Thoracic aorta (tissue), 2 donors: ENCODE measurements at regions not wholly inside any gene's neighbourhood (a gene's known extent, or its start where the extent isn't known, plus 50 kb on each side); places are given as distances from the start of the nearest gene placed in this dataset.

Source experiments
- ATAC-seq: fragments of 150-250 bp; one replicate; pipeline ENCODE4 v1.8.0; 2017; ENCODE audit warnings: low read depth; ENCODE audit not compliant: insufficient number of reproducible peaks, low FRiP score
- DNase-seq: peaks from one replicate; pipeline ENCODE4 v3.0.0-alpha.2; 2020; ENCODE audit warnings: low spot score
- H3K27ac ChIP-seq, 2 donors: fragments of 200-600 bp; sonication (generic); 1 replicate in 1 of 2; 2 replicates in 1 of 2; pipeline ENCODE4 v1.5.1; 2016; ENCODE audit warnings: mild to moderate bottlenecking in 2 of 2, moderate library complexity in 2 of 2
- H3K27me3 ChIP-seq: fragments of 200-600 bp; sonication (generic); replicated peaks from 2 replicates; pipeline ENCODE4 v1.6.0; 2016; ENCODE audit warnings: mild to moderate bottlenecking; ENCODE audit not compliant: insufficient read depth
- H3K36me3 ChIP-seq: fragments of 200-600 bp; sonication (generic); one replicate; pipeline ENCODE4 v1.5.1; 2016
- H3K4me1 ChIP-seq, 2 donors: fragments of 200-600 bp; sonication (generic); 1 replicate in 1 of 2; 2 replicates in 1 of 2; pipeline versions ENCODE4 v1.5.1 to v1.6.0; 2016; ENCODE audit warnings: low read depth in 2 of 2, mild to moderate bottlenecking in 1 of 2; ENCODE audit not compliant: control insufficient read depth in 1 of 2
- H3K4me3 ChIP-seq: fragments of 200-600 bp; sonication (generic); 2 replicates; pipeline ENCODE4 v1.5.1; 2016; ENCODE audit warnings: mild to moderate bottlenecking
- H3K9me3 ChIP-seq: fragments of 200-600 bp; sonication (generic); 2 replicates; pipeline ENCODE4 v1.5.1; 2016
- TF ChIP-seq, protein P1 (sequence below): fragments of 200-600 bp; sonication (generic); IDR thresholded peaks from one replicate; pipeline ENCODE4 v1.5.1; 2019; ENCODE audit warnings: antibody characterized with exemption

DNA sequence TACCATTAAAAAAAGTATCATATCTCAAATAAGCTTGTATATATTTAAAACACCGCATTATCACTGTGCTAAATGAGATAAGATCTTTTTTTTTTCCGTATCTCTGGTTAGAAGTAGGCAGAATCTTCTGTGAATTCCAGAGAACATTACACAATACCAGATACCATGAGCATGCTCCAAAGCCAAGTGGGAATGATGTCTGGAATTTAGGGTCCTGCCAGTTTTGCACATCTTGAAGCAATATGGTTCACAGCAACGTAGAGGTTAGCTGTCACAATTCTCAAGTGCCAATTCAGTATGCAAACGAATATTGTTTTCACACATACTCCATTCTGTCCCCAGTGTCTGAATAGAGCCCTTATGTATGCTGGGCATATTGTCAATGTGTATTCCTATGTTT lies 127.5 kb upstream of the NEIL3 start:
- Histone ChIP-seq H3K36me3 (no peaks in the 10 kb centered on the region), H3K27me3 (no peaks in the 10 kb centered on the region), H3K4me3 (no peak overlapping the region), H3K9me3 (no peaks in the 10 kb centered on the region), H3K4me1 (peaks cover 3 to 7% of the 10 kb centered on the region in 2 donors), H3K27ac (no peak overlapping the region)
- ATAC-seq (no peak), DNase-seq (no peak)
- TF ChIP-seq, protein P1, sequence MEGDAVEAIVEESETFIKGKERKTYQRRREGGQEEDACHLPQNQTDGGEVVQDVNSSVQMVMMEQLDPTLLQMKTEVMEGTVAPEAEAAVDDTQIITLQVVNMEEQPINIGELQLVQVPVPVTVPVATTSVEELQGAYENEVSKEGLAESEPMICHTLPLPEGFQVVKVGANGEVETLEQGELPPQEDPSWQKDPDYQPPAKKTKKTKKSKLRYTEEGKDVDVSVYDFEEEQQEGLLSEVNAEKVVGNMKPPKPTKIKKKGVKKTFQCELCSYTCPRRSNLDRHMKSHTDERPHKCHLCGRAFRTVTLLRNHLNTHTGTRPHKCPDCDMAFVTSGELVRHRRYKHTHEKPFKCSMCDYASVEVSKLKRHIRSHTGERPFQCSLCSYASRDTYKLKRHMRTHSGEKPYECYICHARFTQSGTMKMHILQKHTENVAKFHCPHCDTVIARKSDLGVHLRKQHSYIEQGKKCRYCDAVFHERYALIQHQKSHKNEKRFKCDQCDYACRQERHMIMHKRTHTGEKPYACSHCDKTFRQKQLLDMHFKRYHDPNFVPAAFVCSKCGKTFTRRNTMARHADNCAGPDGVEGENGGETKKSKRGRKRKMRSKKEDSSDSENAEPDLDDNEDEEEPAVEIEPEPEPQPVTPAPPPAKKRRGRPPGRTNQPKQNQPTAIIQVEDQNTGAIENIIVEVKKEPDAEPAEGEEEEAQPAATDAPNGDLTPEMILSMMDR: no peak

- Histone ChIP-seq H3K4me3 (no peak overlapping the region), H3K4me1 (peaks cover 3% of the 10 kb centered on the region in 2 donors), H3K27ac (no peak overlapping the region), H3K27me3 (no peaks in the 10 kb centered on the region), H3K9me3 (no peaks in the 10 kb centered on the region), H3K36me3 (no peaks in the 10 kb centered on the region)
- ATAC-seq (no peak), DNase-seq (no peak)
- TF ChIP-seq, protein P1: no peak
These were observed 126.9 kb upstream of the NEIL3 start for GRCh38 chr4:177182728-177183127.

DNA sequence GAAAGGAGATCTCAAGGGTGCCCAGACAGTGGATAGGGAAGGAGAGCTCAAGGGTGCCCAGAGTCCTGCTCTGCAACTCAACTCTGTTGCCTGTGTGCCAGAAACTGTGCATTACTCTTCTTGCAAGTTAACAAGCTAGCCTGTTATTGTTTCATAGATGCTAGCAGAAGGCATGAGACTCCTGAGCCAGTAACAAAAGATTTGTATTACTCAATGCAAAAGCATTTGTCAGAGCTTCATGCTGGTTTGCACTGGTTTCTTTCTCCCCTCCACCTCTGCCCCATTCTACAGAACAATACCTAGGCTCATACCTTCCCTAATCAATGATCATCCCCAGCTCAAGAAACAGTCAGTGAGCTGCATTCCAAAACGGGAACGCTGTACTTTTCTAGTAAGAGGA lies 124.5 kb upstream of the NEIL3 start:
- H3K4me3 ChIP-seq: no peak overlapping the region
- TF ChIP-seq, protein P1: no peak
- ATAC-seq (no peak), DNase-seq (no peak)
- no peaks in the 10 kb centered on the region for H3K4me1 ChIP-seq
- H3K36me3 ChIP-seq: no peaks in the 10 kb centered on the region
- H3K27me3 ChIP-seq: no peaks in the 10 kb centered on the region
- H3K9me3 ChIP-seq: no peaks in the 10 kb centered on the region
- H3K27ac ChIP-seq: no peak overlapping the region

DNA sequence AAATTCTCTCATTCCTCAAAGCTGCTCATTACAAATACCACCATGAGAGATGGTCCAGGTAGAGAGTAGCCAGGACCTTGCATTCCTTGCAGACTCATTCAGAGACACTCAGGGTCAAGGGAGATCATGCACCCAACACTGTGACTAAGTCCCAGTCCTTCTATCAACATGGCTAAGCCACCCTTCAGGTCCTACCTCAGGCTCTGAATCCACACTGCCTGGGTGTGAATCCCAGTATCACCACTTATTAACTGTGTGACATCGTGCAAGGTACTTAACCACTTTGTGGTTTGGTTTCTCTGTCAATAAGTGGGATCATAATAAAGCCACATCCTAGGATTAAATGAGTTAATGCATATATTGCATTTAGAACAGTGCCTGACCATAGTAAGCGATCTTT lies 124.1 kb upstream of the NEIL3 start:
- no peak for ATAC-seq
- Histone ChIP-seq H3K27ac (no peak overlapping the region), H3K9me3 (no peaks in the 10 kb centered on the region), H3K27me3 (no peaks in the 10 kb centered on the region), H3K36me3 (no peaks in the 10 kb centered on the region), H3K4me1 (no peaks in the 10 kb centered on the region), H3K4me3 (no peak overlapping the region)
- DNase-seq: no peak
- TF ChIP-seq, protein P1: no peak

DNA sequence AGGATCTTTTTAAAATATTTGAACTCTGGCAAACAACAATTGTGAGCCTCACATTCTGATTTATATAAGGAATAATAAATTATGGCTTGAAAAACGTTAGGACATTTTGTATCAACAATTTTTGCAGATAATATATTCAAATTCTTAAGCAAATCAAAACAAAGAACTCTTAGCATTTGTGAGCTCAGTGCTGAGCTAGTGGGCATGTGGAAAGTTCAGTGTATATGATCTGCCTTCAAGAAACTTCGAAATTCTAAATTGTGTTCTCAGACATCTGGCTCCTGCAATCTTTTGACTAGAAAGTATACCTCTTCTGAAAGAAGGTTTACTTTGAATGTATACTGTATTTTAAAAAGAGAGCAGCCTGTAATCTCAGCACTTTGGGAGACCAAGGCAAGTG lies 122.3 kb upstream of the NEIL3 start:
- TF ChIP-seq, protein P1: no peak
- no peak for DNase-seq
- no peak for ATAC-seq
- no peaks in the 10 kb centered on the region for H3K4me1 ChIP-seq
- no peaks in the 10 kb centered on the region for H3K9me3 ChIP-seq
- H3K27ac ChIP-seq: no peak overlapping the region
- H3K36me3 ChIP-seq: no peaks in the 10 kb centered on the region
- H3K27me3 ChIP-seq: no peaks in the 10 kb centered on the region
- H3K4me3 ChIP-seq: no peak overlapping the region
